GM10266 (cell line): ENCODE measurements at regions not wholly inside any gene's neighbourhood (a gene's known extent, or its start where the extent isn't known, plus 50 kb on each side); places are given as distances from the start of the nearest gene placed in this dataset.
"Not testable (repeated sequence)": the region's sequence is repeated elsewhere in the genome, so short reads cannot be mapped to it uniquely, and the experiment has no call there.

Experiments
- DNase-seq: peaks from one replicate; pipeline ENCODE4 v3.0.0; 2012; ENCODE audit errors: extremely low spot score
- TF ChIP-seq, protein P1 (sequence below): IDR thresholded peaks from 2 replicates; pipeline ENCODE4 v1.5.1; 2012; ENCODE audit warnings: mild to moderate bottlenecking, low read depth; ENCODE audit not compliant: control insufficient read depth, insufficient read depth; ENCODE audit errors: missing control alignments

DNA sequence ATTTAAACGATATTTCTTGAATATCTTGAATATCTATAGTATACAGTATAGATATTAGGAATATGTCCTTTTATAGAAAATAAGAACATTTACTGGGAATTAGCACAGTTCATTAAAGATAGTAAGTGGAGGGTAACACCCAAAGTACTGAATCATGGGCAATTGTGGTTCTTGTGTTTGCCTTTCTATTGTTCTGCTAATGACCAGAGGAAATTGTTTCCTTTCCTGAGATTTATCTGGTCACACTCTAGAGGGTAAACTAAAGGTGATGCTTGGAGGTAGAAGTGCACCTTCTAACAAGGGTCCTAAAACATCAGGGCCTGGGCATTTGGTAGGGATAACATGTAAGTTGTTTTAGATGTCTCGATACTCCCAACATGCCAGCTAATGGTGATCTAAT is 241.3 kb upstream of the SFRP2 start:
- DNase-seq, result no peak
- TF ChIP-seq, protein P1, sequence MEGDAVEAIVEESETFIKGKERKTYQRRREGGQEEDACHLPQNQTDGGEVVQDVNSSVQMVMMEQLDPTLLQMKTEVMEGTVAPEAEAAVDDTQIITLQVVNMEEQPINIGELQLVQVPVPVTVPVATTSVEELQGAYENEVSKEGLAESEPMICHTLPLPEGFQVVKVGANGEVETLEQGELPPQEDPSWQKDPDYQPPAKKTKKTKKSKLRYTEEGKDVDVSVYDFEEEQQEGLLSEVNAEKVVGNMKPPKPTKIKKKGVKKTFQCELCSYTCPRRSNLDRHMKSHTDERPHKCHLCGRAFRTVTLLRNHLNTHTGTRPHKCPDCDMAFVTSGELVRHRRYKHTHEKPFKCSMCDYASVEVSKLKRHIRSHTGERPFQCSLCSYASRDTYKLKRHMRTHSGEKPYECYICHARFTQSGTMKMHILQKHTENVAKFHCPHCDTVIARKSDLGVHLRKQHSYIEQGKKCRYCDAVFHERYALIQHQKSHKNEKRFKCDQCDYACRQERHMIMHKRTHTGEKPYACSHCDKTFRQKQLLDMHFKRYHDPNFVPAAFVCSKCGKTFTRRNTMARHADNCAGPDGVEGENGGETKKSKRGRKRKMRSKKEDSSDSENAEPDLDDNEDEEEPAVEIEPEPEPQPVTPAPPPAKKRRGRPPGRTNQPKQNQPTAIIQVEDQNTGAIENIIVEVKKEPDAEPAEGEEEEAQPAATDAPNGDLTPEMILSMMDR, result no peak

DNA sequence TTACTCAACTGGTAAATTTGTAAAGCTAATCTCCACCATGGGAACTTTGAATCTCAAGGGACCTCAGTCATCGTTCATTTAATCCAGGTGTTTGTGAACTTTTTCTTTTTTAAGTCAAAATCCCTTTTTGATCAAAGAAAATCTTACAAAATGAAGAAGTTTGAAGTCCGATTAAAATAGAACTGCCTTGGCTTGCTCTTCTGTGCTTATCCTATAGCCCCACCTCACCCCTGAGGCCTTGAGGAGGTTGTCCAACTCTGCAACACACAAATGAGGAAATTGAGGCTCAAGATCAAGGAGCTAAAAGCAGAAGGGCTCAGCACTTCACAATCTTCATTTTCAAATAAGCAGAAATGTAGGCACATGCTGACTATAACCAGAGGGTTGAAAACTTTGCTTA is 240.3 kb upstream of the SFRP2 start:
- TF ChIP-seq, protein P1, result no peak
- no peak for DNase-seq

DNA sequence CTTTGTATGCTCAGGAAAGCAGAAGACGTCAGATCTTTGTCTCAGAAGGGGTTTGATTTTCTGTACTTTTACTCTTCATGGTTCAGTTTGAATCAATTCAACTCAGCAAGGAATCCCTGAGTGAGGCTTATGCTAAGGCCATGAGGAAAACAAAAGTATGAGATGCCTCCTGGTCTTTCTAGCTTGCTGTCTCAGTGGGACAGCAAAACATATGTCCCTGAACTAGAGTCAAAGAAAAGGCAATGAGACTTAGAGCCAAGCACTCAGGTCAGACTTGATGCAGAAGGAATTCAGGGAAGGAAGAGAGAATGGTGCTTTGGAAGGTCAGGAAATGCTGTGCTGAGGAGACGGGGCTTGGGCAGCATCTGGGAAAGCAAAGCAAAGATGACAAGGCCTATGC is 236.2 kb upstream of the SFRP2 start:
- no peak for DNase-seq
- TF ChIP-seq, protein P1, result no peak

DNA sequence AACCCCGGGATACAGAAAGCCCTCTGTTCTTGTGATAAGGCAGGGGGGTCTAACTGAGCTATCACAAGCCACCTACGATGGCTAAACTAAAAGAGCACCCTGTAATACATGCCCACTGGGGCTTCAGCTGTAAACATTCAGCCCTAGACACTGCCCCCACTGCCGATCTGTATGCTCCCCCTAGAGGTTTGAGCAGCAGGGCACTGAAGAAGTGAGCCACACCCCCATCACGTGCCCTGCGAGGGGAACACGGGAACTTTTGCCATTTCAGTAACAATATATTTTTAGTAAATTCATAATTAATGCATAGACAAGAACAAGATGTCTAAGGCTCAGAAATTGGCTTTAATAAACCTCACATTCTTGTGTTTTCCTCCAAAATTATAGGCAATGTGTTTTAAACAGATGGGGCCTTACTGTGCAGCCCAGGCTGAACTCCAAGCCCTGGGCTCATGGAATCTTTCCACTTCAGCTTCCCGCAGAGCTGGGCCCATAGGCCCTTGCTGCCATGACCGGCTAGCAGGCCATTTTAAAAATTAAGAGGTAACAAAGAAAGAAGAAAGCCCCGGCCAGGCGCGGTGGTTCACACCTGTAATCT is 235.3 kb upstream of the SFRP2 start:
- TF ChIP-seq, protein P1, result peak; percentile 12
- no peak for DNase-seq

DNA sequence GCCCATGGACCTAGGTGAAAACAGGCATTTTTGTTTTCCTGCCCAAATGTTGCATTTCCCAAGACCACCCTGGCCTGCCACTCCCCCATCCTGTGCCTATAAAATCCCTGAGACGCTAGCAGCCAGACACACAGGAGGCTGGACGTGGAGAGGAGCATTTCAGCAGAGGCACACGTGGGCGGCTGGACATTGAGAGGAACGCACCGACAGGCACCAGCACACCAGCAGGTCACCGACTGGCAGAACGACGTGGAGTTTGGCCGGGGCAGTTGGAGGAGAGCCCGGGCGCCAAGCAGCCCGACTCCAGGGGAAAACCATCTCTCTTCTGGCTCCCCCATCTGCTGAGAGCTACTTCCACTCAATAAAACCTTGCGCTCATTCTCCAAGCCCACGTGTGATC is 234.8 kb upstream of the SFRP2 start:
- DNase-seq, result not testable (repeated sequence)

DNA sequence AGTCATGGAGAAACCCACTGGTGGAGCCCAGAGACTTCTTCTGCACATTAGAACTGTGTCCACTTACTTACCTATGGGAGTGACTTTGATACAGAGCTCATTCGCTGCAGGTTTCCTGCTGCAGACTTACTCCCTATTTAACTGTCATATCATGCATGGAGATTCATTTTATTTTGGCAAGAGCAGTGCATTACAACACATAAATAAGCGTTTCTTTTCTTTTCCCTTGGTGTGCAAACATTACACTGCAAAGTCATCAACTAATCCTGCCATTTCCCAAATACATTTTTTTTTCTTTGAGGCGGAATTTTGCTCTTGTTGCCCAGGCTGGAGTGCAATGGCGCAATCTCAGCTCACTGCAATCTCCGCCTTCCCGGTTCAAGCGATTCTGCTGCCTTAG is 230.9 kb upstream of the SFRP2 start:
- no peak for DNase-seq
- TF ChIP-seq, protein P1, result no peak

DNA sequence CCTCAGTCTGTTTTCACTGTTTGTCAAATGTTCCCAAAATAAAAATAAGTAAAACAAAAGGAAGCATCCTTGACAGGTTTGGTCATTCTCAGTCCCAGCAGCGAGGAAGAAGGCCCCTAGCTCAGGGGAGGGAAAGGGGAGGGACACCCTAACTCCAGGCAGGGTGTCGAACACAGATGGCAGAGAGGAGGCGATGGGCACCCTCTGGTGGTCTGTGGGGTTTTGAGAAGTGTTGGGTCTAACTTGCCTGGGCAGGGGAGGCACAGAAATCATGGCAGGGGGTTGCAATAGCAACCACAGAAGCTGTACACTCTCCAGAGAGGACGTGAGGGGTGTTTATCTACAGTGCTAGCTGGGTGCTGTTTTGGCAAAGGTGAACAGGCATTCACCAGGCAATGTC is 229.8 kb upstream of the SFRP2 start:
- TF ChIP-seq, protein P1, result no peak
- DNase-seq, result no peak

DNA sequence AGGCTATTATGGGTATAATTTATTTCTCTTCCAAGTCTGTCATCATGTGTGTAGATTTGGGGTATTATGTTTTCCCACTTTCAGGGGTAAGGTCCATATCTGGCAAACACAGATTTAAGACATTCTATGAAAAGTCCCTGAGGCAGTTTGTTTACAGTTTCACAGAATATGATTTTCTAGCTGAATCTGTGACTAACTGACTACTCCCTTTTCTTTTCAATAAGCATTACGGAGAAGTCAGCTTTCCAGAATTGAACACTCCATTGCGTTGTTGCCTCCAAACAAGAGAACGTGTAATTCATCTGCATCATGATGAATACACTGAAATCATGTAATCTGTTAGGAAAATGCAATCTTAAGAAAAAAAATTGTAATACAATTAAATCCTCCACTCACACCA is 226.7 kb upstream of the SFRP2 start:
- DNase-seq, result no peak
- TF ChIP-seq, protein P1, result no peak
